NCI-H774 (cell line): ENCODE measurements at regions not wholly inside any gene's neighbourhood (a gene's known extent, or its start where the extent isn't known, plus 50 kb on each side); places are given as distances from the start of the nearest gene placed in this dataset.

ENCODE experiments used
- DNase-seq: peaks from one replicate; lab custom pipeline; 2025; lab: John Stamatoyannopoulos, UW

DNA sequence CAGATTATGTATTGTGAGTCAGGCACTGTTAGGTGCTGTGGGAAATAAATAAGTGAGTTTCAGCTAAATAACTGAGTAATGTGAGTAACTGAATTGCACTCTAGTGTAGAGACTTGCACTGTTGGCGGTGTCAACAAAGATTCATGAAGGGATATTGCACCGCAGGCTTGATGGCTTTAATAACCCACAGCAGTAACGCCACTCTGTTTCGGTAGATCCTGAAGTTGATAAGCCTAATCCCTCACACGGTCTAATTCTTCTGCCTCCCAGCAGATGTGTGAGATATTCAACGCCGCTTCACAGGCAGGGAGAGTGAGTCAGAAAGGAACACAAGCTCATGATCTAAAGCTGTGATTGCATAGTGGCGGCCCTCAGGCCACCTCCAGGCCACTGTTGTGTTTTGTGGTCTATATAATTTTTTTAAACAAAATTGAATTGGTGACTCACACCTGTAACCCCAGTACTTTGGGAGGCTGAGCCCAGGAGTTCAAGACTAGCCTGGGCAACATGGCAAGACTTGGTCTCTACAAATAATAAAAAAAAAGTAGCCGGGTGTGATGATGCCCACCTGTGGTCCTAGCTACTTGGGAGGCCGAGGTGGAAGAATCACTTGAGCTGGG is 94.3 kb downstream of the LIPG start:
- no peak for DNase-seq

DNA sequence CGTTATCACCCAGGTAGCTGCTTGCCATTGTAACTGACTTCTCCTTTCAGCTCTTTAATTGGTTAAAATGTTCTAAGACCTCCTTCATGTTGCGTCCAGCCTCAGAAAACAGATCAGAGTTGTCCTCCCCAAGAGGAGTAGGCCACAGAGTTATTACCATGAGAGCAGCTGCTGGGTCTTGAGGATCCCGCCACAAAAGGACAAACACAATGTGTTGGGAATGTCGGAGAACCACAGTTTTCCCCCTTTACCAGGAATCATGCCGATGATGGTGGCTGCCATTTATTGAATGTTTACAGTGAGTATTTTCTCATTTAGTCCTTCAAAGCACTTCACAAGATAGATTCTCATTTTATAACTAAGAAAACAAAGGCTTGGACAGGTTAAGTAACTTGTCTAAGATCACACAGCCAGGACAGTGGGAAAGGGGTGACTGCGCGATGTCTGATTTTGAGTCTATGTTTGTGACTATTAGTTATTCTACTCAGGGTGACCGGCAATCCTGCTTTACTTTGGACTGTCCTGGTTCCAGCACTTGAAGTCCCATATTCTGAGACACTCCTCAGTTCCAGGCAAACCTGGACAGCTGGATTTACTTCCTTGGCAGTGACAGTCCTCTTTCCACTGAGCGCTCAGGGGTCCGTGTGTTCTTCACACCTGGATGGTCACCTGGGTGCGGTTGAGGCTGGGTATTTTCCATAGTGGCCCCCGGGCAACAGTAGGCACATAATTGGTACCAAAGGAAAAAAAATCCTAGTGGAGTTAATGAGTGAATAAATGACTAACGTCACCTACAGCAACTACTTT is 93.6 kb downstream of the LIPG start:
- DNase-seq = no peak

DNA sequence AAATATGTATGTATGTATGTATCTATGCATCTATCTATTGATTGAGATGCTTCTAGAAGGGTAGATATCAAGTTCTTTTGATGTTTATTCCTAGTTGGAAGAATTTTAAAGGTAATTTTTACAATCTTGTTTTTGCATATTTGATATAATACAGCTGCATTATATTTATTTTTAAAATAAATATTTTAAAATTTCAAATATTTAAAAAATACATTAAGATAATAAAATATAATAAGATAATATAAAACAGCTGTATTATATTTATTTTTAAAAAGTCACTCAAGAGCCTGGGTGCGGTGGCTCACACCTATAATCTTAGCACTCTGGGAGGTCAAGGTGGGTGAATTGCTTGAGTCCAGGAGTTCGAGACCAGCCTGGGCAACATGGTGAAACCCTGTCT is 92.5 kb downstream of the LIPG start:
- no peak for DNase-seq

DNA sequence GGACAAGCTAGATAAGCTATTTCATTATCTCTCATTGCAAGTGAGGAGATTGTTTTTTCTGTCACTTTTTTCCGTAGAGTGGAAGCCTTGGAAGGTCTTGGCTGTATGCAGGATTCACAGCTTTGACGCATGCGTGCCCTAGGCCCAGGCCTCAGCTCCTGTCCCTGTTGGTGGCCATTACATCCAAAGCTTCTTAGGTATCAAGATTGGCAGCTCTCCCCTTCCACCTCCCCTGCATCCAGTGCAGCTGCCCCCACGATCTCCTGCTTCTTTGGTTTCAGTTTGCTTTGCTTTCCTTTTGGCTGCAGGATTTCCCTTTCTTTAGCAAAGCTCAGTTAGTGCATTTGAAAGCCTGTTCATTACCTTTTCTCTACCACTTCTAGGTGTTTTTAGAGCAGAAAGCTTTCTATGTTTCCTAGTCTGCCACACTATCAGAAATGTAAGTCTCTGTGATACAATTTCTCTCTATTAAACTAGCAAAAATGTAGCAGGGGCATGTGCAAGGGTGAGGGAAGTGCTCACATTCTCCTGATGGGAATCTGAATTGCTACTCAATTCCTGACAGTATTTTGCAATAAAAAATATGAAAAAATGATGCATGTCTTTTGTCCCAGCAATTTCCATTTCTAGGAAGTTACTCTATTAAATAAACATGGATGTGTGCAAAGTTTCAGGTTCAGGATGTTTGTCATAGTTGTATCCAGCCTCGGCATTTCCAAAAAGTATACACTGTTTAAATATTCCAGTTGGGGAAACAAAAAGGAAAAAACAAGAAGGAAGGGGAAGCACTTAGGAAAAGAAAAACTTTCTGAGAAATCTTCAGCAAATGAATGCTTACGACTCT is 91.2 kb downstream of the LIPG start:
- DNase-seq = no peak

DNA sequence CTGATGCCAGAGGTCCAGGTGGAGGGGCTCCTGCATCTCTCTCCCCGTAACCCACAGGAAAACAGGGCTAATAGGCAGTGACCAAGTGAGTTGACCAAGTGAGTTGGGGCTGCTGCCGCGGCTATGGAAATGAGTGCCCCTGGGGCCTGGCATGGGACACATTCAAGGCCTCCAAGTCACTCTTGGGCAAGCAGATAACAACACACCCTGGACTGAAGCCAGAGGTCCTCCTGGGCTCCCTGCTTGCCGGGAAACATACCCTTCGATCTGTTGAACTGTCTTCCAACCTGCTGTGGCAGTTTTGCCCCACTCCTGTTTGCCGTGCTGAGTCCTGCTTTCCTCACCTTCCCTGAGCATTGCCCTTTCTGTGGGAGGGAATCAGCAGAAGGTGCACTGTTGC is 89.2 kb downstream of the LIPG start:
- DNase-seq = no peak

DNA sequence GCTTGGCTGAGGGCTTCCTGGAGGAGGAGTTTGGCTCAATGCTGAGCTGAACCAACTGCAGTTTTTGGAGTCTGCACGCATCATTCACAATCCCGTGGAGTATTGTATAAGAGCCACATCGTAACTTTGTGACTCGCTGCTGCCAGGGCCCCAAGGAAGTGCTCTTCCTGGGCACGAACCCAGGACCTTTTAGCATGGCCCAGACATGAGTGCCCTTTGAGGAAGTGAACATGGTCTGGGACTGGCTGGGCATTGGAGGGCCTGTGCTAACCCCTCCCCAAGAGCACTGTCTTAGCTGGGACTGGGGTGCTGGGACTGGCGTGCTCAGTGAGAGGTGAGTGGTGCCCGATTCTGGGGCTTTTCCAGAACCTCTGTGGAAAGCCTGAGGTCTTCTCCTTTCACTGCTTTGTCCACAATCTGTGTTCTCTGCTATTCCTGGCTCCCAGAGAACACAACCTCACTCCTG is 88.6 kb downstream of the LIPG start:
- no peak for DNase-seq

DNA sequence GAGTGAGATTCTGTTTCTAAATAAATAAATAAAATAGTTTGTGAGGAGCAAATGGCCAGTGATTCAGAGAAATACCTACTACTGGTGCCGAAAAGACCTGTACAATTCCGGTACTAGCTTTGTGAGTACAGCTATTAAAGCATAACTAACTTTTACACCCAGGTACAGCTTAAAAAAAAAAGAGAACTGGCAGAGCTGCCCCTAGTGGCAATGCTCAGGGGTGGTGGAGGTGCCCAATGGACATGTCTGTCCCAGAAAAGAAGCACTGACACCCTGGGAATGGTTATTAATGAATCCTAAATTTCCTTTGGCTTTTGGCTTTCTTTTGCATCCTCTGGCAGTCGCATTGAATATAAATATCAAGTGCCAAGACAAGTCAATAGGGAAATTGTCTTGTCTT is 87.0 kb downstream of the LIPG start:
- DNase-seq = no peak
